ENCODE measurements at regions not wholly inside any gene's neighbourhood (a gene's known extent, or its start where the extent isn't known, plus 50 kb on each side); places are given as distances from the start of the nearest gene placed in this dataset.

- ChIA-PET CTCF (interaction anchor here (1.1 kb wide), 1 partner anchor 9 kb away, joined by 3 read pairs; no protein-coding TSS in a partner anchor), POLR2A (no interaction called here)
- no peak for DNase-seq (ENCODE audit: low read depth, low spot score)
- TF ChIP-seq CTCF (IDR thresholded peaks at IDR 0.05; ENCODE audit: insufficient read depth, low read length, missing control alignments), result no peak
- H3K4me3 ChIP-seq (ENCODE audit: low read depth, low read length), result no peak overlapping the region
Observed at GRCh38 chr4:89665662-89666061, 171.3 kb downstream of the SNCA start.

GRCh38 chr4:89664521-89664920, 172.4 kb downstream of the SNCA start:
- TF ChIP-seq CTCF (IDR thresholded peaks at IDR 0.05; ENCODE audit: insufficient read depth, low read length, missing control alignments), result no peak
- CTCF ChIA-PET, result no interaction called here

GRCh38 chr4:89661173-89661899, 175.6 kb downstream of the SNCA start:
- H3K4me3 ChIP-seq (ENCODE audit: low read depth, low read length), result no peak overlapping the region
- ChIA-PET POLR2A (no interaction called here), CTCF (interaction anchor here (0.7 to 2.2 kb wide), 3 partner anchors 46 to 242 kb away, joined by 3 to 9 read pairs (median 3); no protein-coding TSS in a partner anchor)
- no peak for TF ChIP-seq CTCF (IDR thresholded peaks at IDR 0.05; ENCODE audit: insufficient read depth, low read length, missing control alignments)
- DNase-seq (ENCODE audit: low read depth, low spot score), result no peak

More at GRCh38 chr4:89664521-89664920, 172.4 kb downstream of the SNCA start:
- POLR2A ChIA-PET, result no interaction called here
- no peak overlapping the region for H3K4me3 ChIP-seq (ENCODE audit: low read depth, low read length)
- no peak for DNase-seq (ENCODE audit: low read depth, low spot score)

GRCh38 chr4:89660444-89661172, 176.4 kb downstream of the SNCA start:
- ChIA-PET POLR2A (no interaction called here), CTCF (interaction anchor here (1.0 to 2.2 kb wide), 2 partner anchors 208 to 242 kb away, joined by 3 to 9 read pairs; no protein-coding TSS in a partner anchor)
- no peak for TF ChIP-seq CTCF (IDR thresholded peaks at IDR 0.05; ENCODE audit: insufficient read depth, low read length, missing control alignments)
- no peak for DNase-seq (ENCODE audit: low read depth, low spot score)
- no peak overlapping the region for H3K4me3 ChIP-seq (ENCODE audit: low read depth, low read length)

GRCh38 chr4:89658701-89659024, 178.3 kb downstream of the SNCA start:
- DNase-seq (ENCODE audit: low read depth, low spot score), result no peak
- ChIA-PET POLR2A (no interaction called here), CTCF (interaction anchor here (1.0 to 4.3 kb wide), 12 partner anchors 9 to 251 kb away, joined by 3 to 88 read pairs (median 4); no protein-coding TSS in a partner anchor)
- no peak for TF ChIP-seq CTCF (IDR thresholded peaks at IDR 0.05; ENCODE audit: insufficient read depth, low read length, missing control alignments)
- no peak overlapping the region for H3K4me3 ChIP-seq (ENCODE audit: low read depth, low read length)

Data from AG04449 (cell line).